ENCODE measurements at regions not wholly inside any gene's neighbourhood (a gene's known extent, or its start where the extent isn't known, plus 50 kb on each side); places are given as distances from the start of the nearest gene placed in this dataset.
A peak's percentile ranks its signal among the peaks of the same experiment; 100 is the strongest.
"Not testable (repeated sequence)": the region's sequence is repeated elsewhere in the genome, so short reads cannot be mapped to it uniquely, and the experiment has no call there.

DNA sequence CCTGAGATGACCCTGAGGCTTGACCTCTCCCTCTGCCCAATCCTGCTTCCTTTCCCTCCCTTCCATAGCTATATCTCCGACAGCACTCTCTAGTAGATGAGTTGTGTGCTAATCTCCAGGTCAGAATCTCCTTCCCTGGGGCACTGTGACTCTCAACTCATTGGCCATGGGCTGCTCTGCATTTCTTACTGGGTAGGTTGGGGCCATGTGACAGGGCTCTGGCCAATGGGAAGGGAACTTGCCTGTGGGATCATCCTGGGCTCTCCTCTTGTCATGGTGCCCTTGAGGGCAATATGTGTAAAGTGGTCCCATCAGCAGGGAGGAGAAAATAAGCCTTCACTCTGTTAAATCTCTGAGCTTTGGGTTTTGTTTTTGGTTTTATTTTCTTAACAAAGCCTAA, 80.1 kb upstream of the ANKRD1 start:
- H3K27me3 ChIP-seq (replicated peaks; ENCODE audit: control insufficient read depth, insufficient read depth, low read length, poor library complexity, severe bottlenecking): peaks cover 4% of the 10 kb centered on the region
- H3K27ac ChIP-seq (ENCODE audit: insufficient read depth, low read length, poor library complexity, severe bottlenecking): no peak overlapping the region
- no peaks in the 10 kb centered on the region for H3K9me3 ChIP-seq (ENCODE audit: control insufficient read depth, low read length)
- no peaks in the 10 kb centered on the region for H3K36me3 ChIP-seq (ENCODE audit: control insufficient read depth, insufficient read depth, low read length)
- no peak overlapping the region for H3K4me3 ChIP-seq (ENCODE audit: insufficient read depth, low read depth, low read length, poor library complexity, severe bottlenecking)
- no peaks in the 10 kb centered on the region for H3K4me1 ChIP-seq (ENCODE audit: control insufficient read depth, insufficient read depth, low read length, poor library complexity, severe bottlenecking)
- no peak for DNase-seq

GRCh38 chr10:91002656-91003055, 81.8 kb upstream of the ANKRD1 start:
- H3K4me3 ChIP-seq (ENCODE audit: insufficient read depth, low read depth, low read length, poor library complexity, severe bottlenecking): no peak overlapping the region
- no peaks in the 10 kb centered on the region for H3K9me3 ChIP-seq (ENCODE audit: control insufficient read depth, low read length)
- H3K27me3 ChIP-seq (replicated peaks; ENCODE audit: control insufficient read depth, insufficient read depth, low read length, poor library complexity, severe bottlenecking): peaks cover 4% of the 10 kb centered on the region
- H3K27ac ChIP-seq (ENCODE audit: insufficient read depth, low read length, poor library complexity, severe bottlenecking): no peak overlapping the region
- no peaks in the 10 kb centered on the region for H3K36me3 ChIP-seq (ENCODE audit: control insufficient read depth, insufficient read depth, low read length)
- no peak for DNase-seq
- H3K4me1 ChIP-seq (ENCODE audit: control insufficient read depth, insufficient read depth, low read length, poor library complexity, severe bottlenecking): peaks cover 8% of the 10 kb centered on the region

- not testable (repeated sequence) for H3K27ac ChIP-seq (ENCODE audit: insufficient read depth, low read length, poor library complexity, severe bottlenecking); H3K9me3 ChIP-seq (ENCODE audit: control insufficient read depth, low read length); H3K27me3 ChIP-seq (replicated peaks; ENCODE audit: control insufficient read depth, insufficient read depth, low read length, poor library complexity, severe bottlenecking); H3K4me3 ChIP-seq (ENCODE audit: insufficient read depth, low read depth, low read length, poor library complexity, severe bottlenecking); DNase-seq; H3K4me1 ChIP-seq (ENCODE audit: control insufficient read depth, insufficient read depth, low read length, poor library complexity, severe bottlenecking); H3K36me3 ChIP-seq (ENCODE audit: control insufficient read depth, insufficient read depth, low read length)
Observed at GRCh38 chr10:91003379-91003778, 82.5 kb upstream of the ANKRD1 start.

DNA sequence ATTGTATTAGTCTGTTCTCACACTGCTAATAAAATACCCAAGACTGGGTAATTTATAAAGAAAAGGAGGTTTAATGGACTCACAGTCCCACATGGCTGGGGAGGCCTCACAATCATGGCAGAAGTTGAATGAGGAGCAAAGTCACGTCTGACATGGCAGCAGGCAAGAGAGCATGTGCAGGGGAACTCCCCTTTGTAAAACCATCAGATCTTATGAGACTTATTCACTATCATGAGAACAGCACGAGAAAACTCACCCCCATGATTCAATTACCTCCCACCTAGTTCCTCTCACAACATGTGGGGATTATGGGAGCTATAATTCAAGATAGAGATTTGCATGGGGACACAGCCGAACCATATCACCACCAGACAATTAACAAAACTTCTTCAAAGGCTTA, 84.4 kb upstream of the ANKRD1 start:
- not testable (repeated sequence) for H3K9me3 ChIP-seq (ENCODE audit: control insufficient read depth, low read length)

DNA sequence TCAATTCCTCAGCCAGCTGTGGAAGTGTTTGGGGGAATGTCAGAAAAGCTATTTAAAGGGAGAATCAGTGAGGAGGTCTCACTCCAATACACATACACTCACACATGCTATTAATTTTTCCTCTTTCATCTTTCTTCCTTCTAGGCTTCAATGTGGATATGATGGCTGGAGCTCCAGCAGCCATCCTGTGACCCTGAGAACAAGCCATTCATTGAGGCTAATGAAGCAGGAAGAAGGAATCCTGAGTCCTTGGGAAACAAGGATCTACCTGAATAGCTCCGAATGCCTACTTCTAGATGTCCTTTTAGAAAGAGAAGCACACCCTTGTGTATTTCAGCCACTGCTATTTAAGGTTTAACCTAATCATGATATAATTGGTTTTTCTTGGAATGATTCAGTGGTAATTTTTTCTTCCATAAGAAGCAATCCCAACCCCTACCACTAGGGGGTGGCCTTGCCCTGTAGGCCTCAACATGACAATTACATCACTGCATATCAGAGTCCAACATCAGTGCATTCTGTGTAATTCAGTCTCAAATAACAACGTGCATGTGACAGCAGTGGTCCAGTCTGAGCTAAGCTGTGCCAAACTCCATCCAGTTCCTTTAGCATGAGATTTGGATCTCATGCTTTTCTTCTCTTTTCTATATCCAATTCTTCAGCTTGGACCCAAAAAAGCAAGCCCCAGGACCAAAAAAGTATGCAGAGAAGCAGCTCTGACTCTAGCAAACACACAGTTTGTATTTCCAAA, 85.3 kb upstream of the ANKRD1 start:
- H3K4me3 ChIP-seq (ENCODE audit: insufficient read depth, low read depth, low read length, poor library complexity, severe bottlenecking): no peak overlapping the region
- peak overlapping the region; percentile 4 for H3K27ac ChIP-seq (ENCODE audit: insufficient read depth, low read length, poor library complexity, severe bottlenecking)
- H3K4me1 ChIP-seq (ENCODE audit: control insufficient read depth, insufficient read depth, low read length, poor library complexity, severe bottlenecking): peaks cover 8% of the 10 kb centered on the region
- H3K27me3 ChIP-seq (replicated peaks; ENCODE audit: control insufficient read depth, insufficient read depth, low read length, poor library complexity, severe bottlenecking): no peaks in the 10 kb centered on the region
- DNase-seq: peak; percentile 11 to 50 (median 20)
- H3K9me3 ChIP-seq (ENCODE audit: control insufficient read depth, low read length): no peaks in the 10 kb centered on the region
- no peaks in the 10 kb centered on the region for H3K36me3 ChIP-seq (ENCODE audit: control insufficient read depth, insufficient read depth, low read length)

More for the DNA sequence above, 84.4 kb upstream of the ANKRD1 start:
- H3K27ac ChIP-seq (ENCODE audit: insufficient read depth, low read length, poor library complexity, severe bottlenecking); DNase-seq; H3K27me3 ChIP-seq (replicated peaks; ENCODE audit: control insufficient read depth, insufficient read depth, low read length, poor library complexity, severe bottlenecking); H3K4me3 ChIP-seq (ENCODE audit: insufficient read depth, low read depth, low read length, poor library complexity, severe bottlenecking); H3K36me3 ChIP-seq (ENCODE audit: control insufficient read depth, insufficient read depth, low read length); H3K4me1 ChIP-seq (ENCODE audit: control insufficient read depth, insufficient read depth, low read length, poor library complexity, severe bottlenecking): not testable (repeated sequence)

GRCh38 chr10:91006752-91007346, 86.0 kb upstream of the ANKRD1 start:
- H3K27ac ChIP-seq (ENCODE audit: insufficient read depth, low read length, poor library complexity, severe bottlenecking): peak overlapping the region; percentile 4
- no peaks in the 10 kb centered on the region for H3K36me3 ChIP-seq (ENCODE audit: control insufficient read depth, insufficient read depth, low read length)
- H3K27me3 ChIP-seq (replicated peaks; ENCODE audit: control insufficient read depth, insufficient read depth, low read length, poor library complexity, severe bottlenecking): no peaks in the 10 kb centered on the region
- no peak for DNase-seq
- H3K4me1 ChIP-seq (ENCODE audit: control insufficient read depth, insufficient read depth, low read length, poor library complexity, severe bottlenecking): peaks cover 8% of the 10 kb centered on the region
- no peak overlapping the region for H3K4me3 ChIP-seq (ENCODE audit: insufficient read depth, low read depth, low read length, poor library complexity, severe bottlenecking)
- H3K9me3 ChIP-seq (ENCODE audit: control insufficient read depth, low read length): no peaks in the 10 kb centered on the region

DNA sequence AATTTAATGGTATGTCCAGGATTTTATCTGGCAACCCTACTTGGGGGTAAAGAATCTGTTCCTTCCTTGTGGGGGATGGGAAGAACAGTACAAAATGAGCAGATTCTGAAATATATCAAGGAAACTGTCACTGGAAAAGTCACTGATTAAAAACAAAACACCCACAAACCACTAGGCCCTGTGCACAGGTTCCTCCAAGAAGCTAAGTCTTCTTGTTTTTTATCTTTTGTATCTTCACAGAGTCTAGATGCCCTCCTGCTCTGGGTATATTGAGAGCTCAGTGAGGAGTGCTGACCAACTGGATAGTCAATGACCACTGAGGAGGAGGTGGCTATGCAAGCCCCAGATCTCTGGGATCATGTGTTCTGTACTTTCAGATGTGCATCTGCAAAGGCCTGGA, 86.8 kb upstream of the ANKRD1 start:
- H3K27me3 ChIP-seq (replicated peaks; ENCODE audit: control insufficient read depth, insufficient read depth, low read length, poor library complexity, severe bottlenecking): no peaks in the 10 kb centered on the region
- no peak overlapping the region for H3K4me3 ChIP-seq (ENCODE audit: insufficient read depth, low read depth, low read length, poor library complexity, severe bottlenecking)
- H3K36me3 ChIP-seq (ENCODE audit: control insufficient read depth, insufficient read depth, low read length): no peaks in the 10 kb centered on the region
- H3K4me1 ChIP-seq (ENCODE audit: control insufficient read depth, insufficient read depth, low read length, poor library complexity, severe bottlenecking): peaks cover 8% of the 10 kb centered on the region
- no peaks in the 10 kb centered on the region for H3K9me3 ChIP-seq (ENCODE audit: control insufficient read depth, low read length)
- no peak for DNase-seq
- no peak overlapping the region for H3K27ac ChIP-seq (ENCODE audit: insufficient read depth, low read length, poor library complexity, severe bottlenecking)

DNA sequence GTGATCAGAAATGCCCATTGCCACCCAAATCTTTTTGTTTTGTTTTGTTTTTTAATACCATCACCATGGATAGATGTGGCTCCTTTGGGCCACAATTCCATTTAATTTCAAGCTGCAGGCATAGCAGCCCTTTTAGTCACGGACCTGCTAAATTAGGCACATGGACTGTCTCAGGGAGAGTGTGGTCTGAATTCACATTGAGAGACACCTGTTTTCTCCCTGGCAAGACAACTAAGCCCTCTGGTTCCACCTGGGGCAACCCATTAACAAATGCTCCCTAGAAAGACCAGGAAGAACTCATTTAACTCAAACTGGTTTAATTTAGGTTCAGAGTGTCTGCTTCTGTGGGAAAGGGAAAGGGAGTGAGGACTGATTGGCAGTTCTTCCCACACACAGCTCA, 88.2 kb upstream of the ANKRD1 start:
- Histone ChIP-seq H3K9me3 (ENCODE audit: control insufficient read depth, low read length) (no peaks in the 10 kb centered on the region), H3K27me3 (replicated peaks; ENCODE audit: control insufficient read depth, insufficient read depth, low read length, poor library complexity, severe bottlenecking) (no peaks in the 10 kb centered on the region), H3K4me3 (ENCODE audit: insufficient read depth, low read depth, low read length, poor library complexity, severe bottlenecking) (no peak overlapping the region), H3K27ac (ENCODE audit: insufficient read depth, low read length, poor library complexity, severe bottlenecking) (no peak overlapping the region), H3K36me3 (ENCODE audit: control insufficient read depth, insufficient read depth, low read length) (no peaks in the 10 kb centered on the region), H3K4me1 (ENCODE audit: control insufficient read depth, insufficient read depth, low read length, poor library complexity, severe bottlenecking) (peaks cover 8% of the 10 kb centered on the region)
- DNase-seq: no peak

GRCh38 chr10:91010952-91011351, 90.1 kb upstream of the ANKRD1 start:
- no peak overlapping the region for H3K27ac ChIP-seq (ENCODE audit: insufficient read depth, low read length, poor library complexity, severe bottlenecking)
- no peaks in the 10 kb centered on the region for H3K27me3 ChIP-seq (replicated peaks; ENCODE audit: control insufficient read depth, insufficient read depth, low read length, poor library complexity, severe bottlenecking)
- no peak for DNase-seq
- peaks cover 8% of the 10 kb centered on the region for H3K4me1 ChIP-seq (ENCODE audit: control insufficient read depth, insufficient read depth, low read length, poor library complexity, severe bottlenecking)
- H3K4me3 ChIP-seq (ENCODE audit: insufficient read depth, low read depth, low read length, poor library complexity, severe bottlenecking): no peak overlapping the region
- H3K9me3 ChIP-seq (ENCODE audit: control insufficient read depth, low read length): no peaks in the 10 kb centered on the region
- H3K36me3 ChIP-seq (ENCODE audit: control insufficient read depth, insufficient read depth, low read length): no peaks in the 10 kb centered on the region

GRCh38 chr10:91012502-91012901, 91.6 kb upstream of the ANKRD1 start:
- Histone ChIP-seq H3K4me3 (ENCODE audit: insufficient read depth, low read depth, low read length, poor library complexity, severe bottlenecking) (no peak overlapping the region), H3K36me3 (ENCODE audit: control insufficient read depth, insufficient read depth, low read length) (no peaks in the 10 kb centered on the region), H3K9me3 (ENCODE audit: control insufficient read depth, low read length) (no peaks in the 10 kb centered on the region), H3K27ac (ENCODE audit: insufficient read depth, low read length, poor library complexity, severe bottlenecking) (no peak overlapping the region), H3K4me1 (ENCODE audit: control insufficient read depth, insufficient read depth, low read length, poor library complexity, severe bottlenecking) (no peaks in the 10 kb centered on the region), H3K27me3 (replicated peaks; ENCODE audit: control insufficient read depth, insufficient read depth, low read length, poor library complexity, severe bottlenecking) (no peaks in the 10 kb centered on the region)
- no peak for DNase-seq
